Activated B cell treated with CpG ODN at 0.5 μM for 24 hours (primary cell): ENCODE measurements at regions not wholly inside any gene's neighbourhood (a gene's known extent, or its start where the extent isn't known, plus 50 kb on each side); places are given as distances from the start of the nearest gene placed in this dataset.

Source experiments
- ATAC-seq: fragments of 200-7000 bp; cut with Tn5 transposase; one replicate; pipeline ENCODE4 v1.10.0; 2021; ENCODE audit warnings: low read depth, mild to moderate bottlenecking, moderate library complexity
- CTCF ChIA-PET: fragments of 350-600 bp; sonication (Branson Sonifier 250); formaldehyde crosslinking; loops from one replicate; lab custom pipeline; 2021; ENCODE audit warnings: antibody characterized with exemption; lab: Charles Lee
- POLR2A ChIA-PET: fragments of 350-600 bp; sonication (Branson Sonifier 250); formaldehyde crosslinking; loops from one replicate; lab custom pipeline; 2021; ENCODE audit warnings: antibody characterized with exemption; lab: Charles Lee
- DNase-seq: peaks from one replicate; pipeline ENCODE4 v3.0.0; 2022
- H3K27ac Mint-ChIP-seq: one replicate; pipeline ENCODE4 v1.8.0; 2020; ENCODE audit warnings: mixed read lengths
- H3K27me3 Mint-ChIP-seq: one replicate; pipeline ENCODE4 v1.8.0; 2021; ENCODE audit warnings: mixed read lengths
- H3K36me3 Mint-ChIP-seq: one replicate; pipeline ENCODE4 v1.8.0; 2021; ENCODE audit warnings: low read depth, mixed read lengths
- H3K4me1 Mint-ChIP-seq: one replicate; pipeline ENCODE4 v1.8.0; 2021; ENCODE audit warnings: mixed read lengths
- H3K4me3 Mint-ChIP-seq: one replicate; pipeline ENCODE4 v1.8.0; 2020; ENCODE audit warnings: mild to moderate bottlenecking, mixed read lengths
- H3K9me3 Mint-ChIP-seq: one replicate; pipeline ENCODE4 v1.8.0; 2020; ENCODE audit warnings: mixed read lengths
- intact Hi-C: fragments of 100-400 bp; cut with micrococcal nuclease; formaldehyde crosslinking; loops from one replicate; pipeline ENCODE4 v1.15.1; 2024
- TF ChIP-seq, protein P1 (sequence below): fragments of 200-600 bp; IDR thresholded peaks from one replicate; pipeline ENCODE4 v1.8.0; 2022; ENCODE audit warnings: antibody characterized with exemption, mild to moderate bottlenecking

DNA sequence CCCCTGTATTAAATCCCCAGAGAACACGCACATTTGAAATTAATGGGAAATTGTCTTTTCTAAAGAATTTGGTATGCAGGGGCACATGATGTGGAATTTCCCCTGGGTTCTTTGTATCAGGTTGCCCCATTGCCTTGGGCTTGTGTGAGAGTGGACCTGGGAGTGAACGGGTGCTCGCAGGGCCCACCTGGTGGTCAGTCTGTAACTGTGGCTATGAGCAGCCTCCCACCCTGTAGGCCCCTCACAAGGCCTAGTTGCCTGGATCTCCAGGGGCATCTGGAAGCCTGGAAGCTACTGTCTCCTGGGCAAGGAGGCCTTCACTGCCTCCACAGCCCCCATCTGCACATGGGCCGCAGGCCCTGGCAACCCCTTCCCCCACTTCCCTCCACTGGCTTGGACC is 96.7 kb downstream of the SLC25A47 start:
- ATAC-seq (no peak), DNase-seq (no peak)
- TF ChIP-seq, protein P1, sequence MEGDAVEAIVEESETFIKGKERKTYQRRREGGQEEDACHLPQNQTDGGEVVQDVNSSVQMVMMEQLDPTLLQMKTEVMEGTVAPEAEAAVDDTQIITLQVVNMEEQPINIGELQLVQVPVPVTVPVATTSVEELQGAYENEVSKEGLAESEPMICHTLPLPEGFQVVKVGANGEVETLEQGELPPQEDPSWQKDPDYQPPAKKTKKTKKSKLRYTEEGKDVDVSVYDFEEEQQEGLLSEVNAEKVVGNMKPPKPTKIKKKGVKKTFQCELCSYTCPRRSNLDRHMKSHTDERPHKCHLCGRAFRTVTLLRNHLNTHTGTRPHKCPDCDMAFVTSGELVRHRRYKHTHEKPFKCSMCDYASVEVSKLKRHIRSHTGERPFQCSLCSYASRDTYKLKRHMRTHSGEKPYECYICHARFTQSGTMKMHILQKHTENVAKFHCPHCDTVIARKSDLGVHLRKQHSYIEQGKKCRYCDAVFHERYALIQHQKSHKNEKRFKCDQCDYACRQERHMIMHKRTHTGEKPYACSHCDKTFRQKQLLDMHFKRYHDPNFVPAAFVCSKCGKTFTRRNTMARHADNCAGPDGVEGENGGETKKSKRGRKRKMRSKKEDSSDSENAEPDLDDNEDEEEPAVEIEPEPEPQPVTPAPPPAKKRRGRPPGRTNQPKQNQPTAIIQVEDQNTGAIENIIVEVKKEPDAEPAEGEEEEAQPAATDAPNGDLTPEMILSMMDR: no peak
- intact Hi-C loops: no loop called here
- no peak overlapping the region for H3K27ac Mint-ChIP-seq
- ChIA-PET CTCF (interaction anchor here (0.8 kb wide), 1 partner anchor 227 kb away, joined by 3 read pairs; no protein-coding TSS in a partner anchor), POLR2A (no interaction called here)
- no peaks in the 10 kb centered on the region for H3K36me3 Mint-ChIP-seq
- H3K27me3 Mint-ChIP-seq: no peaks in the 10 kb centered on the region
- H3K9me3 Mint-ChIP-seq: no peaks in the 10 kb centered on the region
- H3K4me1 Mint-ChIP-seq: no peaks in the 10 kb centered on the region
- no peak overlapping the region for H3K4me3 Mint-ChIP-seq

DNA sequence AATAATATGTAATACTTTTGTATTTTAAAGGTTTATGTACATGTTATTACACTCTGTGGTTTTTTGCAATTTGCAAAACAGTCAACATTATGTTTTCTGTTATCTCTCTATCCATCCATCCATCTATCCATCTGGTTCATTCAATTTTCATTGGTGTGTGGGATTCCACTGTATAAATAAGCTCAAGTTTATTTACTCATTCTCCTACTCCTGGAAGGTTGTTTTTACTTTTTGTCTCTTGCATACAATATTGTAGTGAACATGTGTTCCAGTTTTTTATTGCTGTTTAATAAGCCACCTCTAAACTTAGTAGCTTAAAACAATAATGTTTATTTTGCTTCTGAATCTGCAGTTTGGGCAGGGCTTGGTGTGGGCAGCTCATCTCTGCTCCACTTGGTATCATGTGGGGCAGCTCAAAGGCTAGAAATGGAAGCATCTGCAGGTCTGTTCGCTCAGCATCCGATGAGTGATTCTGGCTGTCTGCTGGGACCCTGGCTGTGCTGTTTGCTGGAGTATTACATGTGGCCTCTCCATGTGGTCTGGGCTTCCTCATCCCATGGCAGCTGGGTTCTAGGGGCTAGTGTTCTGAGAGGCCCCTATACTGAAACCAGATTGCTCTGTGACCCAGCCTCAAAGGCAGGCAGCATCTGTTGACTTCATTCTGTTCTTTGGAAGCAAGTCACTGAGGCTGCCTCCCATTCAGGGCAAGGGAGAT is 98.8 kb downstream of the SLC25A47 start:
- no peak for ATAC-seq
- ChIA-PET POLR2A (no interaction called here), CTCF (no interaction called here)
- Mint-ChIP-seq H3K27ac (no peak overlapping the region), H3K36me3 (no peaks in the 10 kb centered on the region), H3K27me3 (no peaks in the 10 kb centered on the region), H3K4me3 (no peak overlapping the region), H3K4me1 (no peaks in the 10 kb centered on the region), H3K9me3 (no peaks in the 10 kb centered on the region)
- TF ChIP-seq, protein P1: no peak
- intact Hi-C loops: no loop called here
- DNase-seq: no peak

DNA sequence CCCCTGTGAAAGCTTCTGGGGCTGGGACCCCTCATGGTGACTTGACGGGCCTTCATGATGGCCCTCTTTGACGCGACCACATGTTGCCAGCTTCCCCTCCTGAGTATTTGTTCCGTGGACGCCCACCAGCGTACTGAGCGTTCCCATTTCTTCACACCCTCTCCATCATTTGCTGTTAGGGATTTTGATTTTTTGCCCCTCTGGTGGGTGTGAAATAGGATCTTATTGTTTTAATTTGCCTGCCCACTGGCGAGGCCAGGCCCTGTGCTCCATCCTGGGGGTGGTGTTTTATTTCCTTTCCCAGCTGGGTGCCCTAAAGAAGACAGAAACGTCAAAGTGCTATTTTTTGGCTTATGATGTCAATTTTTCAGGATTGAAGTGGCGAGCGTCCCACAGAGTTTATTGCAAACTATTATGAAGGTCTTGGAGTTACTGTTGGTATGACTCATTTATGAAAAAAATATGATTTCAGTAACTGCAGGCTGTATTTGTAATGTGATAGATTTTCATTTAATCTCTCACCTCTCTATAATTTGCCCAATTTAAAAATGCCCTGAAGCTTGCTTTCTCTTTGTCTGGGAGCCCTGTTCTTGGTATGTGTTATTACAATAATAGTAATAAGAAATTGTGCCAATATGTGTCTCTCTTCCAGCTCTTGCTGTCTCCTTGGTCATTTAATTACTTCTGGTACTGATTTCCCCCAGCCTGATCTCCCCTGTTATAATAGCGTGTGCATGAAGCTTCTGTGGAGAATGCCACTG is 99.6 kb downstream of the SLC25A47 start:
- intact Hi-C loops: no loop called here
- Mint-ChIP-seq H3K36me3 (no peaks in the 10 kb centered on the region), H3K4me1 (no peaks in the 10 kb centered on the region), H3K27me3 (no peaks in the 10 kb centered on the region), H3K4me3 (no peak overlapping the region), H3K27ac (no peak overlapping the region), H3K9me3 (no peaks in the 10 kb centered on the region)
- ChIA-PET POLR2A (no interaction called here), CTCF (no interaction called here)
- DNase-seq: no peak
- TF ChIP-seq, protein P1: no peak
- no peak for ATAC-seq

DNA sequence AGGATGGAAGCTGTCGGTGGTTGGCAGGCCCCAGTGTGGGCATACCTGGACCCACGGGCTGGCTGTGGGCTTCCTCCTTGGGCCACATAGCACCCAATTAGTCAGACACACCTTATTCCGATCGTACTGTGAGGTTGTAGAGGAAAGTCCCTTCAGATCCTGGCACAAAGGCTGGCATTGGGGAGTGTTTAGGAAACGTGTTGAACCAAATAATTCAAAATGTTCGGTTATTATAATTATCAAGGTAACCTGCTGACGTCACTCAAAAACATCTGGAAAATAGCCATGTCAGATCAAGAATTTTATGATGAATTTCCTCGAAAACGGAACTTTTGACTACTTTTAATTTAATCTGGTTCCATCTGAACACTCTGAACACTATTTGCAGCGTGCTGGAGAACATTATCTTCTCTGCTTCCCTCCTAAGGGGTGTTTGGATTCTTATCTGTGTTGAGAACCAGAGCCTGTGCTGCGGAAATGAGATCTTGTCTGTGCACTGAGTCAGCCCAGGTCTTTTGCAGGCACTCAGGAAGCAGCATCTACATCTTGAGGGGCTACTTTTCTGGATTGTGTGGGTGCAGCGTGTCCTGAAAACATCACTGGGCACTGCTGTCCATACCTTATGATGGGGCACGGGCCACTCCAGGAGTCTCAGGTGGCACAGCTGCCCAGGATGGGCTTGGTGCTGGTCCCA is 100.3 kb downstream of the SLC25A47 start:
- TF ChIP-seq, protein P1: no peak
- H3K27me3 Mint-ChIP-seq: no peaks in the 10 kb centered on the region
- ATAC-seq: no peak
- H3K4me3 Mint-ChIP-seq: no peak overlapping the region
- H3K4me1 Mint-ChIP-seq: no peaks in the 10 kb centered on the region
- DNase-seq: no peak
- intact Hi-C loops: no loop called here
- H3K27ac Mint-ChIP-seq: no peak overlapping the region
- ChIA-PET CTCF (no interaction called here), POLR2A (no interaction called here)
- no peaks in the 10 kb centered on the region for H3K9me3 Mint-ChIP-seq
- H3K36me3 Mint-ChIP-seq: no peaks in the 10 kb centered on the region
